COLO829 (cell line): ENCODE measurements at regions not wholly inside any gene's neighbourhood (a gene's known extent, or its start where the extent isn't known, plus 50 kb on each side); places are given as distances from the start of the nearest gene placed in this dataset.
"Not testable (repeated sequence)": the region's sequence is repeated elsewhere in the genome, so short reads cannot be mapped to it uniquely, and the experiment has no call there.

Experiments used
- DNase-seq: peaks from one replicate; pipeline ENCODE4 v3.0.0; 2012; ENCODE audit warnings: low spot score

GRCh38 chr18:34529358-34530335 is 180.5 kb upstream of the DTNA start:
- no peak for DNase-seq

GRCh38 chr18:34531110-34531509 is 179.0 kb upstream of the DTNA start:
- no peak for DNase-seq

- not testable (repeated sequence) for DNase-seq
These were observed 175.5 kb upstream of the DTNA start for GRCh38 chr18:34534642-34535041.

GRCh38 chr18:34540897-34541296 is 169.2 kb upstream of the DTNA start:
- DNase-seq: no peak

GRCh38 chr18:34542625-34543024 is 167.5 kb upstream of the DTNA start:
- no peak for DNase-seq

- no peak for DNase-seq
These were observed 166.7 kb upstream of the DTNA start for GRCh38 chr18:34543356-34543755.

GRCh38 chr18:34543945-34544344 is 166.2 kb upstream of the DTNA start:
- no peak for DNase-seq

GRCh38 chr18:34544930-34545329 is 165.2 kb upstream of the DTNA start:
- no peak for DNase-seq

GRCh38 chr18:34548120-34548972 is 161.8 kb upstream of the DTNA start:
- no peak for DNase-seq

- no peak for DNase-seq
These were observed 161.2 kb upstream of the DTNA start for GRCh38 chr18:34548973-34549294.

GRCh38 chr18:34549367-34549766 is 160.7 kb upstream of the DTNA start:
- DNase-seq: peak; percentile 2

- DNase-seq: no peak
These were observed 159.9 kb upstream of the DTNA start for GRCh38 chr18:34550156-34550555.

GRCh38 chr18:34550902-34551301 is 159.2 kb upstream of the DTNA start:
- no peak for DNase-seq

- DNase-seq: no peak
These were observed 158.3 kb upstream of the DTNA start for GRCh38 chr18:34551824-34552223.

GRCh38 chr18:34562252-34562870 is 147.7 kb upstream of the DTNA start:
- DNase-seq: no peak

- DNase-seq: no peak
These were observed 142.2 kb upstream of the DTNA start for GRCh38 chr18:34567857-34568256.

- peak; percentile 8 for DNase-seq
These were observed 133.5 kb upstream of the DTNA start for GRCh38 chr18:34576622-34577021.

- DNase-seq: no peak
These were observed 126.2 kb upstream of the DTNA start for GRCh38 chr18:34583895-34584294.

GRCh38 chr18:34590503-34590902 is 119.6 kb upstream of the DTNA start:
- no peak for DNase-seq

- DNase-seq: no peak
These were observed 118.1 kb upstream of the DTNA start for GRCh38 chr18:34591920-34592444.

GRCh38 chr18:34592481-34592880 is 117.6 kb upstream of the DTNA start:
- no peak for DNase-seq

GRCh38 chr18:34592961-34593382 is 117.1 kb upstream of the DTNA start:
- DNase-seq: no peak
